ENCODE measurements at regions not wholly inside any gene's neighbourhood (a gene's known extent, or its start where the extent isn't known, plus 50 kb on each side); places are given as distances from the start of the nearest gene placed in this dataset.

DNA sequence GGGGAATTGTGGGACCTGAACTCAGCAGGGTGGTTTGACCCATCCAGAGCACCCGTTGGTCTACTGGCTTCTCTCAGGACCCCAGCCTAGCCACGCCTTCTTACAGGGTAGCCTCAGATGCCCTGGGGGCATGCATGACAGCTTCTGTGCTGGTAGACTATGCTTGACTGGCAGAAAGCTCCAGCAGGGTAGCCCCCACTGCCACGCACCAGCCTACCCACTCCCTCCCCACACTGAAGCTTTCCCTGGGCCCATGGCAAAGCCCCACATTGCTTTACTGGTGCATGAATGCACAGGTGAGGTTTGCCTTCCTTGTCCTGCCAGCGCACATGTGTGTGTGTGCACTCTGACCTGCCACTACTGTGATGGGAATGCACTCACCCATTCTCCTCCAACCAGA lies 772.2 kb downstream of the LRFN5 start:
- intact Hi-C loops (cut with DNase I; ENCODE audit: low total_unique reads), result no loop called here
- peak in 1 of 2 donors; percentile 77 for DNase-seq (ENCODE audit: low spot score in 2 of 2)
- 78 to 95% methylated on average over 4 of the region's 4 CpGs for WGBS, 2 donors
- no peak overlapping the region for H3K4me3 ChIP-seq (ENCODE audit: low read depth, poor library complexity, severe bottlenecking)
- no peak for TF ChIP-seq POLR2A (IDR thresholded peaks at IDR 0.05)
- TF ChIP-seq, protein P1, sequence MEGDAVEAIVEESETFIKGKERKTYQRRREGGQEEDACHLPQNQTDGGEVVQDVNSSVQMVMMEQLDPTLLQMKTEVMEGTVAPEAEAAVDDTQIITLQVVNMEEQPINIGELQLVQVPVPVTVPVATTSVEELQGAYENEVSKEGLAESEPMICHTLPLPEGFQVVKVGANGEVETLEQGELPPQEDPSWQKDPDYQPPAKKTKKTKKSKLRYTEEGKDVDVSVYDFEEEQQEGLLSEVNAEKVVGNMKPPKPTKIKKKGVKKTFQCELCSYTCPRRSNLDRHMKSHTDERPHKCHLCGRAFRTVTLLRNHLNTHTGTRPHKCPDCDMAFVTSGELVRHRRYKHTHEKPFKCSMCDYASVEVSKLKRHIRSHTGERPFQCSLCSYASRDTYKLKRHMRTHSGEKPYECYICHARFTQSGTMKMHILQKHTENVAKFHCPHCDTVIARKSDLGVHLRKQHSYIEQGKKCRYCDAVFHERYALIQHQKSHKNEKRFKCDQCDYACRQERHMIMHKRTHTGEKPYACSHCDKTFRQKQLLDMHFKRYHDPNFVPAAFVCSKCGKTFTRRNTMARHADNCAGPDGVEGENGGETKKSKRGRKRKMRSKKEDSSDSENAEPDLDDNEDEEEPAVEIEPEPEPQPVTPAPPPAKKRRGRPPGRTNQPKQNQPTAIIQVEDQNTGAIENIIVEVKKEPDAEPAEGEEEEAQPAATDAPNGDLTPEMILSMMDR (IDR thresholded peaks at IDR 0.05), result no peak

DNA sequence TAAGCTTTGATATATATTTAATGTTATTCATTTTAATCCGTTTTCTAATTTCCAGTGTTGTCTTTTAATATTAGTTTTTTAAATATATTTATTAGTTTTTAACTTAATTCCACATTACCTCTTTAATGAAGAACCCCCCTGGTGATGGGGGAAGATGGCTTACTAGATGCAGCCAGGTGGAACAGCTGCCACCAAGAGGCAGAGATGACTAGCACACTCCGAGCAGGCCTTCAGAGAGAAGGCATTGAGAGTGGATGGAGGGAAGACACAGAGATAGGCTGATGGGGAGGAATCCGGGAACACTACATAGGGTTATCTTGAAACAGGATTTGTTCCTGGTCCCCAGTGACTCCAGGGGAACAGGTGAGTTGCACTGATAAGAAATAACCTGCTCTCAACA lies 771.6 kb downstream of the LRFN5 start:
- WGBS, 2 donors, result 86 to 94% methylated on average over 3 of the region's 3 CpGs
- intact Hi-C loops (cut with DNase I; ENCODE audit: low total_unique reads), result no loop called here
- H3K4me3 ChIP-seq (ENCODE audit: low read depth, poor library complexity, severe bottlenecking), result no peak overlapping the region
- DNase-seq (ENCODE audit: low spot score in 2 of 2), result no peak
- TF ChIP-seq POLR2A (IDR thresholded peaks at IDR 0.05), result no peak
- TF ChIP-seq, protein P1 (IDR thresholded peaks at IDR 0.05), result no peak

DNA sequence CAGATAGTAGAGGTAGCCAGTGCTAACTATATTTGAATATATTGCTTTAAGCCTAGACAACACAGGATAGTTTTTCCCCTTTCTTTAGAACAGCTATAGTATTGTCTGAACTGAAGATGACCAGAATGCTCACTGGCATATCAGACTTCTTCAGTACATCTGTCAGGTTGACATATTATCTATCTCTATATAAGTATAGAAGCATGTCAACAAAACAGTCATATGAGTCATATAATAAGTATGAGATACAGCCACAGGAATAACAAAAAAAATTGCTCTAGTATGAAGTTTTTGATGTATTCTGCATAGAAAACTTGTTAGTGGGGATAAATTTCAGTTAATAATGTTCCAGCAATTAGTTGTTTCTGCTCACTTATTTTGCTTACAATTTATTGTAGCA lies 767.7 kb downstream of the LRFN5 start:
- TF ChIP-seq, protein P1 (IDR thresholded peaks at IDR 0.05), result no peak
- no peak for TF ChIP-seq POLR2A (IDR thresholded peaks at IDR 0.05)
- no peak for DNase-seq (ENCODE audit: low spot score in 2 of 2)
- intact Hi-C loops (cut with DNase I; ENCODE audit: low total_unique reads), result no loop called here
- no peak overlapping the region for H3K4me3 ChIP-seq (ENCODE audit: low read depth, poor library complexity, severe bottlenecking)

DNA sequence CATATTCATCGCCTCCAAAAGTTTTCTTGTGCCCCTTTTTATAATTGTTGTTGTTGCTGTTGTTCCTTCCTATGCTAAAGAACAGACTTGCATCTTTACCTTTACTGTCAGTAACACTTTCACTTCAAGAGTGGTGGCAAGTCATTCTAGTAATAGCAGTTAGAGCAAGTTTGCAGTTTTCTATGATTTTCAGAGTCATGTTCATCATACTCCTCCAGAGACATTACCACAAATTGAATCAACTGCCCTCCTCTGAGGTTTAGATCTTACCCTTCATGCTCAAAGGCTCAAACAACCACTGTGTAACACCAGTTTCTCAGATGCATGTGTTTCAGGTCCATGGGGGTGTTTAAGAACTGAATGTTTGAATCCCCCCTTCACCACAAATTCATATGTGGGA lies 763.4 kb downstream of the LRFN5 start:
- no peak for DNase-seq (ENCODE audit: low spot score in 2 of 2)
- no peak overlapping the region for H3K4me3 ChIP-seq (ENCODE audit: low read depth, poor library complexity, severe bottlenecking)
- intact Hi-C loops (cut with DNase I; ENCODE audit: low total_unique reads), result no loop called here
- TF ChIP-seq POLR2A (IDR thresholded peaks at IDR 0.05), result no peak
- TF ChIP-seq, protein P1 (IDR thresholded peaks at IDR 0.05), result no peak
- 93 to 97% methylated on average over 1 of the region's 1 CpG for WGBS, 2 donors

DNA sequence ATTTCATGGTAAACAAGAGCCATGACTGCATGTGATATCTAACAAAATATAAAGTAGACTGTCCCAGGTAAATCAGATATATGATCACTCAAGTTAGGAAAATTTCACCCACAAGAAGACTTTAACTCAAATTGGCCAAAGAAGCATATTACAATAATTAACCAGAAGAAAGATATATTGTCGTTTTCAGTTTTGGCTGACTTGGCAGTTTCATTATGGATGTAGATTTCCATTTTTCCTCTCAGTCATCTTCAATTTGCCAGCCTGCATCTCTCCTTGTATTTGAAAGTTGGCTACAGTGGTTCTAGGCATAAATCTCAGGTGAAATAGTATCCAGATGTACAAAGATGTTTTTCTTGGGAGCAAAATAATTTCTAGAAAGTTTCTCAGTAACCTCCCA lies 761.6 kb downstream of the LRFN5 start:
- 44 to 69% methylated on average over 1 of the region's 1 CpG for WGBS, 2 donors
- intact Hi-C loops (cut with DNase I; ENCODE audit: low total_unique reads), result no loop called here

DNA sequence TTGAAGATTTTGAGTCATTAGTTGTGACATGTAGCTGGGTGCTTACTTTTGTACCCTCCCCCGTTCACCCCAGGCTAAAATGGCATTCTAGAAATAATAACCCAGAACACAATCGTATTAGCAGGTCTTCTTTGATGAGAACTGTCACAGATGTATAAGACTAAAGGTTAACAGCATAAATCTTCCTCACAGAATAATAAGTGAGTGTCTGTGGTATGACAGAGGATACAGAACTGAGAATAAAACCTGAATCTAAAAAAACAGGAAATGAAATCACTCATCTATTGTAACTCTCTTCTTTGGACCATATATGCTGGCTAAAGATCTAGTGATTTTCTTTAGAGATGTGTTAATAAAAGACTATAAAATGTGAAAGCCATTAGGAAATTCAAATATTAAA lies 746.6 kb downstream of the LRFN5 start:
- 61 to 70% methylated on average over 2 of the region's 2 CpGs for WGBS, 2 donors
- no peak for DNase-seq (ENCODE audit: low spot score in 2 of 2)
- TF ChIP-seq, protein P1 (IDR thresholded peaks at IDR 0.05), result no peak
- TF ChIP-seq POLR2A (IDR thresholded peaks at IDR 0.05), result no peak
- H3K4me3 ChIP-seq (ENCODE audit: low read depth, poor library complexity, severe bottlenecking), result no peak overlapping the region
- intact Hi-C loops (cut with DNase I; ENCODE audit: low total_unique reads), result no loop called here

More for the DNA sequence above, 761.6 kb downstream of the LRFN5 start:
- H3K4me3 ChIP-seq (ENCODE audit: low read depth, poor library complexity, severe bottlenecking), result no peak overlapping the region
- TF ChIP-seq POLR2A (IDR thresholded peaks at IDR 0.05), result no peak
- TF ChIP-seq, protein P1 (IDR thresholded peaks at IDR 0.05), result no peak
- no peak for DNase-seq (ENCODE audit: low spot score in 2 of 2)

Data from lower leg skin (tissue), 4 donors.